CD4-positive, alpha-beta T cell (primary cell): ENCODE measurements at regions not wholly inside any gene's neighbourhood (a gene's known extent, or its start where the extent isn't known, plus 50 kb on each side); places are given as distances from the start of the nearest gene placed in this dataset.

ENCODE experiments used
- ATAC-seq: fragments of 200-7000 bp; cut with Tn5 transposase; one replicate; pipeline ENCODE4 v1.10.0; 2022; ENCODE audit warnings: mild to moderate bottlenecking; ENCODE audit not compliant: poor library complexity
- CTCF ChIA-PET: fragments of 350-600 bp; sonication (Branson Sonifier 250); formaldehyde crosslinking; loops from one replicate; lab custom pipeline; 2021; ENCODE audit warnings: antibody characterized with exemption, inconsistent platforms; lab: Charles Lee
- POLR2A ChIA-PET: fragments of 350-600 bp; sonication (Branson Sonifier 250); formaldehyde crosslinking; loops from one replicate; lab custom pipeline; 2021; ENCODE audit warnings: antibody characterized with exemption, inconsistent platforms; lab: Charles Lee
- DNase-seq, 14 experiments: peaks; one replicate each; pipeline ENCODE4 v3.0.0-alpha.2; 2013 to 2020; ENCODE audit warnings: mixed read lengths in 2 of 14
- H3K27ac ChIP-seq, 2 donors: one replicate each; pipeline versions ENCODE4 v1.5.1 to v1.7.0; 2013; ENCODE audit warnings: low read length in 2 of 2, low read depth in 1 of 2, mild to moderate bottlenecking in 1 of 2
- H3K27me3 ChIP-seq, 2 experiments: 1 replicate in 1 of 2; 2 replicates in 1 of 2; pipeline versions ENCODE4 v1.6.1 to v1.7.0; 2013; ENCODE audit warnings: low read length in 2 of 2, control low read depth in 1 of 2, mild to moderate bottlenecking in 1 of 2, moderate library complexity in 1 of 2; ENCODE audit not compliant: insufficient read depth in 2 of 2, control insufficient read depth in 1 of 2
- H3K36me3 ChIP-seq: one replicate; pipeline ENCODE4 v1.6.1; 2013; ENCODE audit warnings: low read length, control low read depth; ENCODE audit not compliant: insufficient read depth
- H3K4me1 ChIP-seq: one replicate; pipeline ENCODE4 v1.6.1; 2013; ENCODE audit warnings: low read length, control low read depth; ENCODE audit not compliant: insufficient read depth
- H3K4me3 ChIP-seq: one replicate; pipeline ENCODE4 v1.5.1; 2013; ENCODE audit warnings: mild to moderate bottlenecking, low read length, moderate library complexity
- H3K9me3 ChIP-seq, 2 experiments: 1 replicate in 1 of 2; 2 replicates in 1 of 2; pipeline versions ENCODE4 v1.6.1 to v1.7.0; 2013; ENCODE audit warnings: low read length in 2 of 2, mild to moderate bottlenecking in 2 of 2, control low read depth in 1 of 2, moderate library complexity in 1 of 2; ENCODE audit not compliant: control insufficient read depth in 1 of 2, insufficient read depth in 1 of 2
- H3K27ac Mint-ChIP-seq: one replicate; pipeline ENCODE4 v1.8.0; 2020; ENCODE audit warnings: mixed read lengths
- H3K27me3 Mint-ChIP-seq: one replicate; pipeline ENCODE4 v1.8.0; 2021; ENCODE audit warnings: mixed read lengths
- H3K36me3 Mint-ChIP-seq: one replicate; pipeline ENCODE4 v1.8.0; 2021; ENCODE audit warnings: low read depth, mixed read lengths
- H3K4me1 Mint-ChIP-seq: one replicate; pipeline ENCODE4 v1.8.0; 2021; ENCODE audit warnings: low read depth, mixed read lengths
- H3K4me3 Mint-ChIP-seq: one replicate; pipeline ENCODE4 v1.8.0; 2020; ENCODE audit warnings: mild to moderate bottlenecking, mixed read lengths
- H3K9me3 Mint-ChIP-seq: one replicate; pipeline ENCODE4 v1.8.0; 2020; ENCODE audit warnings: mixed read lengths
- intact Hi-C, 2 experiments: fragments of 100-400 bp; cut with DNase I in 1 of 2; cut with micrococcal nuclease in 1 of 2; formaldehyde crosslinking; loops; one replicate each; pipeline versions ENCODE4 v1.15.1 to v1.9.0; 2023 to 2025; cut with DNase I, micrococcal nuclease
- TF ChIP-seq, protein P1 (sequence below): fragments of 200-600 bp; IDR thresholded peaks from one replicate; pipeline ENCODE4 v1.8.0; 2022; ENCODE audit warnings: antibody characterized with exemption, mild to moderate bottlenecking

DNA sequence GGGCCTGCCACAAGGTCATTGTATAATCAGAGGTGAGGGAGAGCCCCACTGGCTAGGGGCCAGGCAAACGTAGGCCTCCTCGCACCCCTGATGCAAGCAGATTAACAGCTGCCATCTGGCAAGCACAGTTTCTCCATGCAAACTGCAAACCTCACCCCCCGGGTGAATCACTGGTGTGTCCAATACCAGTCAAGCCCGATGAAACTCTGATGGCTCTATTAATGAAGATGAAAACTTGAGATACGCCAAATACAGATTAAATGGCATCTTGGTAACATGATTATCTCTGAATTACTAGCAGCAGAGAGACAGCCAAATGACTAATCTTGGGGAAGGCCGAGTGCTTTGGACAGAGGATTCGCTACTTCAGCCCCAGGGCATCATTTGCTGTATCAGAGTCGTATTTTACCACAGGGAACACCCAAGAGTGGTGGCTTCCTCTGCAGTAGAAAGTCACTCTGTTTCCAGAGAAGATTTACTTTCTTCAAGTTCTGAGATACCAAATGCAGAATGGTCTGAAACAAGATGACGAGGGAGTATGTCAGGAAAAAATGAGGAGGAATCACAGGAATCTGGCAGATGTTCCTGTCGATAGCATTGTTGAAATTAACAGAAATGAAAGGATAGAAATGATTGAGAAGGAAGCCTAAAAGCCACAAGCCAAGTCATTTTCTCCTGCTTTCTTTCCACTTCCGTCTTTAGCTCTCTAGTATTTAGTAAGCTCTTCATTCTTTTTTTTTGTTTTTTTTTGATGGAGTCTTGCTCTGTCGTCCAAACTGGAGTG lies 96.2 kb upstream of the NR2F2 start:
- Histone ChIP-seq H3K4me1 (no peaks in the 10 kb centered on the region), H3K4me3 (no peak overlapping the region), H3K27ac (no peak overlapping the region), H3K36me3 (no peaks in the 10 kb centered on the region), H3K9me3 (peaks cover 0 to 8% of the 10 kb centered on the region in 2 experiments), H3K27me3 (no peaks in the 10 kb centered on the region)
- TF ChIP-seq, protein P1, sequence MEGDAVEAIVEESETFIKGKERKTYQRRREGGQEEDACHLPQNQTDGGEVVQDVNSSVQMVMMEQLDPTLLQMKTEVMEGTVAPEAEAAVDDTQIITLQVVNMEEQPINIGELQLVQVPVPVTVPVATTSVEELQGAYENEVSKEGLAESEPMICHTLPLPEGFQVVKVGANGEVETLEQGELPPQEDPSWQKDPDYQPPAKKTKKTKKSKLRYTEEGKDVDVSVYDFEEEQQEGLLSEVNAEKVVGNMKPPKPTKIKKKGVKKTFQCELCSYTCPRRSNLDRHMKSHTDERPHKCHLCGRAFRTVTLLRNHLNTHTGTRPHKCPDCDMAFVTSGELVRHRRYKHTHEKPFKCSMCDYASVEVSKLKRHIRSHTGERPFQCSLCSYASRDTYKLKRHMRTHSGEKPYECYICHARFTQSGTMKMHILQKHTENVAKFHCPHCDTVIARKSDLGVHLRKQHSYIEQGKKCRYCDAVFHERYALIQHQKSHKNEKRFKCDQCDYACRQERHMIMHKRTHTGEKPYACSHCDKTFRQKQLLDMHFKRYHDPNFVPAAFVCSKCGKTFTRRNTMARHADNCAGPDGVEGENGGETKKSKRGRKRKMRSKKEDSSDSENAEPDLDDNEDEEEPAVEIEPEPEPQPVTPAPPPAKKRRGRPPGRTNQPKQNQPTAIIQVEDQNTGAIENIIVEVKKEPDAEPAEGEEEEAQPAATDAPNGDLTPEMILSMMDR, result no peak
- H3K4me1 Mint-ChIP-seq, result no peaks in the 10 kb centered on the region
- no peak overlapping the region for H3K27ac Mint-ChIP-seq
- H3K9me3 Mint-ChIP-seq, result peaks cover 4% of the 10 kb centered on the region
- POLR2A ChIA-PET, result no interaction called here
- no peak for DNase-seq
- H3K4me3 Mint-ChIP-seq, result no peak overlapping the region
- intact Hi-C loops, result no loop called here
- no peaks in the 10 kb centered on the region for H3K36me3 Mint-ChIP-seq
- no peaks in the 10 kb centered on the region for H3K27me3 Mint-ChIP-seq
- CTCF ChIA-PET, result no interaction called here
- ATAC-seq, result no peak

DNA sequence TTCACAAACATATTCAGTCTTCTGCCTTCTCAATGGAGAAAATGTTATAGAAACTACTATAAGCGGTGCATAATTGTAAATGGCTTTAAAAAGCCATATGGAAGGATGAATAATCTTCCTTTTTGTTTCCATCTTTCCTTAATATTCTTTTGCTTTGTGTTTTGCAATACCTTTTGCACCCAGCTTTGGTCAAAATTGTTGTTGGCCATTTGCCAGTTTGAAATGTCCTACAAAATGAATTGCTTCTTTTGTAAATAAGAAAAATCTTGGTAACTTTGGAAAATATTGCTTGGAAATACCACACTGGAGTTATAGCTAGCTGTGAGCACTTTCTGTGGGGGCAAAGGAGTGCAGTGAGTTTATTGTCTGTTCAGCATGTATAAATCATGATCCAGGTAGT lies 93.5 kb upstream of the NR2F2 start:
- no peak overlapping the region for H3K27ac ChIP-seq
- ChIA-PET POLR2A (no interaction called here), CTCF (no interaction called here)
- no peaks in the 10 kb centered on the region for H3K4me1 ChIP-seq
- H3K4me3 ChIP-seq, result no peak overlapping the region
- H3K9me3 ChIP-seq, result peaks cover 0 to 5% of the 10 kb centered on the region in 2 experiments
- Mint-ChIP-seq H3K9me3 (peaks cover 2% of the 10 kb centered on the region), H3K4me3 (no peak overlapping the region), H3K36me3 (no peaks in the 10 kb centered on the region), H3K27me3 (no peaks in the 10 kb centered on the region), H3K4me1 (no peaks in the 10 kb centered on the region), H3K27ac (no peak overlapping the region)
- no peak for DNase-seq
- TF ChIP-seq, protein P1, result no peak
- intact Hi-C loops, result no loop called here
- no peaks in the 10 kb centered on the region for H3K36me3 ChIP-seq
- no peaks in the 10 kb centered on the region for H3K27me3 ChIP-seq
- no peak for ATAC-seq

DNA sequence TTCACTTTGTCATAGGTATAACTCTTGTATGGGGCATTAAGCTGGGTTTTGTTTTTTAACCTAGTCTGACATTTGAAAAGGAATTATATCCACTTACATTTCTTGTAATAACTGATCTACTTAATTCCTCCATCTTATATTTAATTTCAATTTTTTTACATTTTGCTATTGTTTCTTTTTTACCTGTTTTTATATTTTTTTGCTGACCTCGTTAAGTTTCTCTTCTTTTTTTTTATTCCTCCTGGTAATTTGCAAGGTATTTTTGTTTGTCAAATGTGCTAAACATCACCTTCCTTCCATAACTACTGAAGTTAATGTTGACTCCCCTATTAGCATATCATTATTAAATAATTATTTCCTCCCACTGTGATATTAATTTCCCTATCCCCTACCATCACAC lies 87.7 kb upstream of the NR2F2 start:
- peaks cover 0 to 4% of the 10 kb centered on the region in 2 experiments for H3K9me3 ChIP-seq
- Mint-ChIP-seq H3K4me1 (no peaks in the 10 kb centered on the region), H3K9me3 (peaks cover 2% of the 10 kb centered on the region), H3K36me3 (no peaks in the 10 kb centered on the region), H3K4me3 (no peak overlapping the region), H3K27me3 (peaks cover 6% of the 10 kb centered on the region), H3K27ac (no peak overlapping the region)
- H3K27me3 ChIP-seq, result no peaks in the 10 kb centered on the region
- DNase-seq (no peak), ATAC-seq (no peak)
- H3K4me3 ChIP-seq, result no peak overlapping the region
- intact Hi-C loops, result no loop called here
- no peak overlapping the region for H3K27ac ChIP-seq
- no peaks in the 10 kb centered on the region for H3K4me1 ChIP-seq
- TF ChIP-seq, protein P1, result no peak
- POLR2A ChIA-PET, result no interaction called here
- CTCF ChIA-PET, result no interaction called here
- H3K36me3 ChIP-seq, result no peaks in the 10 kb centered on the region
